ENCODE measurements at regions not wholly inside any gene's neighbourhood (a gene's known extent, or its start where the extent isn't known, plus 50 kb on each side); places are given as distances from the start of the nearest gene placed in this dataset.
"Not testable (repeated sequence)": the region's sequence is repeated elsewhere in the genome, so short reads cannot be mapped to it uniquely, and the experiment has no call there.

DNA sequence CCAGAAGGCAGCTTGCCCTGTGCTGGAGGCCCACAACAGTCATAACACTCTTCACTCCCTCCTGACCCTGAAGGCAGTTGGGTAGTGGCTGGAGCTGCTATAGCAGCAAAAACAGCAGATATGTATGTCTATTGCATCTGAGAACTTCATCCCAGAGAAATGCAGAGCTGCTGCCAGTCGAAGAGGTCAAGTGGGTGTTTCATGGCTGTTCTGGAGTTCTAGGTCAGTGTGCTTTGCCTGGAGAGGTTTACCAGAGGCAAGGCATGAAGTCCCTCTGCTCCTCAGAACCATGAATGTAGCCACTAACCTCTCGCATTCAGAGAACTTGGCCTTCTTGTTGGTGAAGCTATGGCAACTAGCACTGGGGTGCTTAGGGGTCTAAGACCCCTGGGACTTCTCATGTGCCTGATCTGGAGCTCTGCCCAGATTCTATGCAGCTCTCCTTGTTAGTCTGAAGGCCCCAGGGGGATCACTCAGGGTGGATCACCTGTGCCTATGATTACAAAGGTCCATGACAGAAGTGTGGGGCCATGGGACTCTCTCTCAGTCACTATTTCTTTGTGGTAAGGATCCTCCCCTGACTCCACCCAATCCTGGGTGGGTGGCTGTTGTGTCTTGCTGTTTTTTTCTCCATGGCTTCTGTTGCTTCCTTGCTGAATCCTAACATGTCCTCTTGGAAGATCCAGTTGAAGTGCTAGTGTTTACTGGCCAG, 637.7 kb upstream of the TPTE start:
- not testable (repeated sequence) for DNase-seq (ENCODE audit: low read depth)

DNA sequence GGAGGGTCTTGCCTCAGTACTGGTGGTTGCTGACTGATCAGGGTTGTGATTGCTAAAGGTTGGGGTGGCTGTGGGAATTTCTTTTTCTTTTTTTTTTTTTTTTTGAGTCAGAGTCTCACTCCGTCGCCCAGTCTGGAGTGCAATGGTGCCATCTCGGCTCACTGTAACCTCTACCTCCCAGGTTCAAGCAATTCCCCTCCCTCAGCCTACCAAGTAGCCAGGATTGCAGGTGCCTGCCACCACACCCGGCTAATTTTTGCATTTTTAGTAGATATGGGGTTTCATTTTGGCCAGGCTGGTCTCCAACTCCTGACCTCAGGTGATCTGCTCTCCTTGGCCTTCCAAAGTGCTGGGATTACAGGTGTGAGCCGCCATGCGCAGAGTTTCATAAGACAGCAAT, 632.9 kb upstream of the TPTE start:
- DNase-seq (ENCODE audit: low read depth) = not testable (repeated sequence)

DNA sequence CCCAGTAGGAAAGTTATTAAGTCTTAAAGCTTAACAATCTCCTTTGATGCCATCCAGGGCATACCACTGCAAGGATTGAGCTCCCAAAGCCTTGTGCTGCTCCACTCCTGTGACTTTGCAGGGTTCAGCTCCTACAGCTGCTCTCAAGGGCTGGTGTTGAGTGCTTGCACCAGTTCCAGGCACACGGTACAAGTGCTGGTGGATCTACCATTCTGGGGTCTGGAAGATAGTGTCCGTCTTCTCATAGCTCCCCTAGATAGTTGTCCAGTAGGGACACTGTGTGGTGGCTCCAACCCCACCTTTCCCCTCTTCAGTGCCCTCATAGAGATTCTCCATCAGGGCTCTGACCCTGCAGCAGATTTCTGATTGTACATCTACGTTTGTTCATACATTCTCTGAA, 617.8 kb upstream of the TPTE start:
- not testable (repeated sequence) for DNase-seq (ENCODE audit: low read depth)

DNA sequence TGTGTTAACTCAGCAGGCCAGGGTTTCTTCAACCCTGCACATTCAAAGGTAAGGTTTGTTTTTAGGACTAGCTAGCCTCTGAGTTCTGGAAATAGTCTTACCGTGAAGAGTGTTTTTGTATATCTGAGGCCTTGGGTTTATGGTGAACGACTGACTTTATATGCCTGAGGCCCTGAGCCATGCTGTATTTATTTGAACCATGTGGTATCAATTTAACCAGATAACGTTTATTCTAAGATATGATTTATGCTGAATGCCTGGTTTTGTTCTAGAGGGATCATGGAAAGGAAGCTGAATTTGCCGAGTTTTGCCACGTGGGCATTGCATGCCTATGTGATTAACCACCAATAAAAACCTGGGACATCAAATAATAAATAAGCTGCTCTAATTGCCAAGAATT, 607.2 kb upstream of the TPTE start:
- not testable (repeated sequence) for DNase-seq (ENCODE audit: low read depth)

DNA sequence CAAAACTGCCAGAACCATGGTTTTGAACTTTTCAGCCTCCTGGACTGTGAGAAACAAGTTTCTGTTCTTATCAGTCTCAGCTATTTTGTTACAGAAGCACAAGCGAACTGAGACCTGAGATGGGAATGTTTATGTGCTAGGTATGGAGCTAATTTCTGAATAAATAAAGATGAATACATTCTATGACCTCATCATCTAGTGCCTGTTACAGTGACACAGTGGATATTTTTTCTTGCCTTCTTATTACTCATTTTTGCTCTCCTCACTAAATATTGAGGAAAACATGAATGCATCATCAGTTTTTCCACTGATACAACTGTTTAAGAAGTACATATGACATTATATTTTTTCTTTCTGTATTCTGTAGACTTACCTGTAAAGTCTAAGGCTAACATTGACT, 601.9 kb upstream of the TPTE start:
- DNase-seq (ENCODE audit: low read depth) = not testable (repeated sequence)

DNA sequence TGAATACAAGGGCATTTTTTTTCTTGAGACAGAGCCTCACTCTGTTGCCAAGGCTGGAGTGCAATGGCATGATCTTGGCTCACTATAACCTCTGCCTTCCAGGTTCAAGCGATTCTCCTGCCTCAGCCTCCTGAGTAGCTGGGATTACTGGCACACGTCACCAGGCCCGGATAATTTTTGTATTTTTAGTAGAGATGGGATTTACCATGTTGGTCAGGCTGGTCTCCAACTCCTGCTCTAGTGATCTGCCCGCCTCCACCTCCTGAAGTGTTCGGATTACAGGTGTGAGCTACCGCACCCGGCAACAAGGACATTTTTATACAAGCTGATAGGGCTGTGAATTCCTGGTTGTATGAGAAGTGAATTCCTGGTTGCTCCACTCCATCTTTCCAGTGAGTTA, 577.7 kb upstream of the TPTE start:
- DNase-seq (ENCODE audit: low read depth) = not testable (repeated sequence)

DNA sequence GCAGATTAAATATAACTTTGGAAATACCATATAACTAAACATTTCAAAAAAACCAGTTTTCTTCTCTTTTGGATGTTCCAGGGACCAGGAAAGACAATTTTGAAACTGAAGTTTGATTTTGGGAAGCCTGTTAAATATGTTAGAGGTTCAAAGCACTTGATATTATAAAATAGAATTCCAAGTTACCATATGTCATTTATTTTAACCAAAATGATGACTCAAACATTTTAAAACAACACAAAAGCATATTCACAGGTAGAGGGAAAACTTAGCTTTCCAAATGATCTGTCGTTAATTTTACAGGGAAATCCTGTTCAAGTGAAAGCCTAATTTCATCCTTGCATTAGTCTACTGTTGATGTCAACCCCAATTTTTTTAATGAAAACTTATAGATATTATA, 575.3 kb upstream of the TPTE start:
- not testable (repeated sequence) for DNase-seq (ENCODE audit: low read depth)

DNA sequence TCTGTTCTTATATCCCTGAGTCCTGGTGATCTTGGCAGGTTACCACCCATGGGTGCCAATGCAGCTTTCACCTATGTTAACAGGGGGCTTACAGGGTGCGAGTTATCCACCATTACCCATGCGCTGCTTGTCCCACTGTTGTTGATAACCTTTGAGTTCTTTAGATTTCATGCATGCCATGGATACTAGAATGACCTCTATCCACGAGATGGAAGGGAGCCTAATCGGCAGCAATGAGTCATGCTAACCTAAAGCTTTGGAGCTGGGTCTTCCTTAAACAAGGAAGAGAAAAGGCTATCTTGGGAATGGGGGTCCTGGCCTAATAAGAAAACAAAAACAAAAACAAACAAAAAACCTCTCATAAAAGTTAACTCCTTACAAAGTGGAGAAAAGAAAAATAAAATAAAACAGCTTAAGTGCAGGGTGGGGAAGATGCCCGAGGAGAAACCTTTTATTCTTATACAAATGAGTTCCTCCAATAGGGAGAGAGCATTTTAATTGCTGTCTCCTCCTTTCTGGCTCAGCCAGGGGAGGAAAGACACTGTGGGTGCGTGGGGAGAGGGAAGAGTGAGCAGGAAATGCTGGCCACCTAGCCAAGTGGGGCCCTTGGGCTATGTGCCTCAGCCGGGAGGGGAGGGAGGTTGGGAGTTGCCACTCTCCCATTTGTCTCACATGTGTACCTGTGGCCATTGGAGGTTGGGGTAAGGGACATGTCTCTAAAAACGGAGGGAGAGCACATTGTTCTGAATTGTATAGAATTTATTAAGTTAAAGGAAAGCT, 571.7 kb upstream of the TPTE start:
- peak; percentile 19 for DNase-seq (ENCODE audit: low read depth)

DNA sequence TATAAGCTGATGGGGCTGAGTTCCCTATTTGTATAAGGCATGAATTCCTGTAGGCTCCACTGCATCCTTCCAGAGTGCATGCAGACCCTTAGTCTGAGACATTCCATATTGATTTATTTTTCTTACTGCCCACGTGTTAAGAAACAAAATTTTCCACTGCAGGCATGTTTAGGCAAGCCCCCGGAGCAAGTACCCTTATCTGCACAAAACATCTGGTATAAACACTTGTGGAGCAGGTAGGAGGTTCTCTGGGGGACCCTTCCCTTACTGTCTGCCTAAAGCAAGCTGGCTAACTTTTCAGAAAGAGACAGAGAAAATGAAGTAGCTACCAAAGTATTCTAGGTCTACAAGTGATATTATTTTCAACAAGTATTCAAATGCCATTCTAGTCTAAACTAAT, 571.0 kb upstream of the TPTE start:
- not testable (repeated sequence) for DNase-seq (ENCODE audit: low read depth)

DNA sequence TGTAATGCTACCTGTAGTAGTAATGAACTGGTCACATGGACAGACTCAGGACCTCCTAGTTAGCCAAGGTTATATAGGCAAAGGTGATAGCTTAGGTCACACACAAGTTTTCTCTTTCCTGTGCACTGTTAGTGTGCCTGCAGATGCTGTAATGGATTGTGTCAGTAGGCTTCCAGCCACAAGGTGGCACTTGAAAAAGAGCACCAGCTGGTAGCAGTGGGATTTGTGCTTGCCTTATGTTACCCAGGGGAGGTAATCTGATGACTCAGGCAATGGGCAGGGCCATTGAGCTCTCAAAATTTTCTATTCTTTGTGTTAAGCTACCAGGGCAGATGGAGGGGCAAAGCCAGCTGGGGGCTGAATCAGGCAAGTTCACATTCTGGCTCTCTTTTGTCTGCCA, 562.6 kb upstream of the TPTE start:
- DNase-seq (ENCODE audit: low read depth) = not testable (repeated sequence)

DNA sequence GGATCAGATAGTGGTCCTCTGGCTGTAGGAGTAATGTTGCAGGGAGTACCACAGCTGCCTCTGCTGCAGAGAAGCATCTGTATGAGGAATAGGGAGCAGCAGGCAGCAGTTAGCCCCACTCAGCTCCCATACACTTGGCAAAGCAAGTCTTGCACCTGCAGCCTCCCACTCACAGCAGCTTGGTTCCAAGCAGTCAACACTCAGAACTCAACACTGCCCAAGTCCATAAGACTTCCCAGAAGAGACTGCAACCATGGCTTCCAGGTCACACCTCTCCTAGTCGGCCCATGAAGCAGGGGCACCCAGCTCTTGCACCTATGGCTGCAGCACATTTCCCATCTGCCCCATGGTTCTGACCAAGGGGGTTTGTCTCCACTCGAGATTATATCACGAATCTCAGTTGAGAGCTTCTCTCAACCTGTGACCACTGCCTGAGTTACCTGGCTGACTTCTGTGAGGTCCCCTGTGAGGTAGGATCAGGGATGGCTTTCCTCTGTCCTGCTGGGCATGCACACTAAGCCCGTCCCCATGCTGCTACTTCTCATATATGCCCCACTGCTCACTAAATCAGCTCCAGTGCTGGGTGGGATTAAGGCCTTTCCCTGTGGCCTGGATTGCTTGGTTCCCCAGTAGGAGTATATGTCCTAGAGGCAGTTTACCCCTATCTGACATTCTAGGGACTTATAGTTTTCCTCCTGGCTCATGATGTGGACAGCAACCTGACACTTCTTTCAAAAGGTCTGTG, 562.0 kb upstream of the TPTE start:
- DNase-seq (ENCODE audit: low read depth) = not testable (repeated sequence)

DNA sequence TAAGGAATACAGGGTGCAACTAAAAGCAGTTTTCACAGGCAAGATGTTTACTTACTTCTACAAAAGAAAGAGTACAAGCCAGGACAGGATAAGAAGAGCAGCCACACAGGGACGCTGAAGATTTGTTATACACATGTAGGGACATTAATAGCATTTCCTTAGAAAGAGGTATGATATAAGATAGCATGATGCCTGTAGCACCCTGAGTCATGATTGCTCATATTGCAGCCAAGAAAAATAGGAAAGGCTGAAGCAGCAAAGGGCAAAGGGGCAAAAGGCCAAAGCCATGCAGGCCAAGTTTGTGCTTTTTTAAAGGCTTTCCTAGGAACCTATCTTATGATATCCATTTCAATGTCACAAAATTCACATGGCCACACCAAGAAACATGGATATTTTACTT, 552.0 kb upstream of the TPTE start:
- not testable (repeated sequence) for DNase-seq (ENCODE audit: low read depth)

DNA sequence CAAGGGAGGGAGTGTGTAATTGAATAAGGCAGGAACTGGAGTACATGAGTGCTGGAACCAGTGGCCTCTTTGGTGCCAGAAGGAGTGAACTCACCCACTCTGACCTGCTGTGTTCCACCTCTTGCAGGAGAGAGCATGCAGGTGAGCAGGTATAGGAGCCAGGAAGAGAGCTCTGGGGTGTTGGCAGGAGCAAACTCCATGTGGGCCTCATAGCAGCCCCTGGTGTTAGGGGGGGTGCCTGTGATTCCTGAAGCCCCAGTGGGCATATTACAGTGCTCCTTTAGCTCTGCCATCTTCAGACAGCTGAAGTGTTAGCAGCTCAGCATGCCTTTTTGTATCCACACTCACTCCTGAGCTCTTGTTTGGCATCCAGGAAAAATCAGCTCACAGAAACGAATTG, 549.4 kb upstream of the TPTE start:
- not testable (repeated sequence) for DNase-seq (ENCODE audit: low read depth)

DNA sequence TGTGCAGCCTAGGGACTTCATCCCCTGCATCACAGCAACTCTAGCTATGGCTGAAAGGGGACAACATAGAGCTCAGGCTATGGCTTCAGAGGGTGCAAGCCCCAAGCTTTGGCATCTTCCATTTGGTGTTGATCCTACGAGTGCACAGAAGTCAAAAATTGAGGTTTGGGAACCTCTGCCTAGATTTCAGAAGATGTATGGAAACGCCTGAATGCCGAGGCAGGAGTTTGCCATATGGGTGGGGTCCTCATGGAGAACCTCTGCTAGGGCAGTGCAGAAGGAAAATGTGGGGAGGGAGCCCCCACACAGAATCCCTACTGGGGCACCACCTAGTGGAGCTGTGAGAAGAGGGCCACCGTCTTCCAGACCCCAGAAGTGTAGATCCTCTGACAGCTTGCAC, 543.0 kb upstream of the TPTE start:
- DNase-seq (ENCODE audit: low read depth) = not testable (repeated sequence)

DNA sequence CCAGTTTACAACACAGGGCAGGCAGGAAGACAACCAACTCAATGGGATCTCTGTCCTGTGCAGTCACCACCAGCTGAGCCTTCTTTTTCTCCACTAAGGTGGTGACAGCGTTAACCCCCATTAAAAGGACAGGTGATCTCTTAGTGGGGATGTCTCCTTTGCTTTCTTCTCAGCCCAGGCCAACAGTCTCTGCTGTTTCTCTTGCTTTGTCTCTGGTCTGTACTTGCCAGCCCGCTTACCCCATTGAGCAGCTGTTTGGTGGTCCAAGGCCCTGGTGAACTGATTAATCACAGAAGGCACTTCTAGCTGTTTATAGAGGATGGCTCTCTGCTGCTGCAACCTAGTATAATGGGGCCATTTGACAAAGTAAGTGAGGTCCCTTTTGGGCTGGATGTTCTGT, 523.9 kb upstream of the TPTE start:
- not testable (repeated sequence) for DNase-seq (ENCODE audit: low read depth)

DNA sequence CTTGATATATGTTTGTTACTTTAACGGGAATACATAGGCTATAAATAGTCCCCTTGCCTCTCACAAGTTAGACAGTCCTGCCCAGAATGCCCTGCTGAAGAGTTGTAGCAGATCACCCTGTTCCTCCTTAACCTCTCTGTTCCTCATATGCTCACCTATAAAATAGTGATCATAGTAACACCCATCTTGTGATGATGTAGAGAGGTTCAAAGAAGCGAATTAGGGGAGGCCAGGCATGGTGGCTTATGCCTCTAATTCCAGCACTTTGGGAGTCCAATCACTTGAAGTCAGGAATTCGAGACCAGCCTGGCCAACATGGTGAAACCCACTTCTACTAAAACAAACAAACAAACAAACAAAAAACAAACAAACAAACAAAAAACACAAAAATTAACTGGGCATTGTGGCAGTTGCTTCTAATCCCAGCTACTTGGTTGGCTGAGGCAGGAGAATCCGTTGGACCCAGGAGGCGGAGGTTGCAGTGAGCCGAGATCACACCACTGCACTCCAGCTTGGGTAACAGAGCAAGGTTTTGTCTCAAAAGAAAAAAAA, 518.5 kb upstream of the TPTE start:
- not testable (repeated sequence) for DNase-seq (ENCODE audit: low read depth)

DNA sequence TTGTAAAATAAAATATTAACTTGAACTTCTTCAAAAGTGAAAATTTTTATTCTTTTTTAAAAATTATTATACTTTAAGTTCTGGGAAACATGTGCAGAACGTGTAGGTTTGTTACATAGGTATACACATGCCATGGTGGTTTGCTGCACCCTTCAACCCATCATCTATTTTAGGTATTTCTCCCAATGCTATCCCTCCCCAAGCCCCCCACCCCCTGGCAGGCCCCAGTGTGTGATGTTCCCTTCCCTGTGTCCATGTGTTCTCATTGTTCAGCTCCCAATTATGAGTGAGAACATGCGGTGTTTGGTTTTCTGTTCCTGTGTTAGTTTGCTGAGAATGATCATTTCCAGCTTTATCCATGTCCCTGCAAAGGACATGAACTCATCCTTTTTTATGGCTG, 515.6 kb upstream of the TPTE start:
- not testable (repeated sequence) for DNase-seq (ENCODE audit: low read depth)

DNA sequence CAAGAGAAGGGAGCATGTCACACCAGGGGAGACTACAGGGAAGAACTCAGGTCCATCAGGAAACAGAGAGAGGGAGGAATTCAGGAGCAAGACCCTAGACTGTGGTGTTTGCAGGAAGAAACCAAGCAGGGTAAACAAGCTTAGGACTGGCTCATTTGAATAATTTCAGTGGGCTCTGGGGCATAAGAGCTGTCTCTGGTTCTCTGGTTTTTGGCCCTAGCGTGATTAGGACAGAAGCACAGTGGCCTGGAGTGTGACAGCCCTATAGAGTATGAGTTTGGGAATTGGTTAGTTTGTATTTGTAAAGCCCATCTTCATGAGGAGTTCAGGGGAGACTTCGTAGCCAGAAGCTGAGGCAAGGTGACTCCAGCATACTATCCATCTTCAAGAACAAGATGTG, 504.4 kb upstream of the TPTE start:
- not testable (repeated sequence) for DNase-seq (ENCODE audit: low read depth)

DNA sequence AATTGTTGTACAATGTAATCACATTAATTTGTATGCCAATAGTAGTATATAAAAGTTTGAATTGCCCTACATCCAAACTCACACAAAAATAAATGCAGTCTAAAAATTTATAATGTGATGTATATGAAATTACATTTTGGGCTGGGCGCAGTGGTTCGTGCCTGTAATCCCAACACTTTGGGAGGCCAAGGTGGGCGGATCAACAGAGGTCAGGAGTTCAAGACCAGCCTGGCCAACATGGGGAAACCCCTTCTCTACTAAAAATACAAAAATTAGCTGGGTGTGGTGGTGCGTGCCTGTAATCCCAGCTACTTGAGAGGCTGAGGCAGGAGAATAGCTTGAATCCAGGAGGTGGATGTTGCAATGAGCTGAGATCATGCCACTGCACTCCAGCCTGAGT, 503.6 kb upstream of the TPTE start:
- not testable (repeated sequence) for DNase-seq (ENCODE audit: low read depth)

DNA sequence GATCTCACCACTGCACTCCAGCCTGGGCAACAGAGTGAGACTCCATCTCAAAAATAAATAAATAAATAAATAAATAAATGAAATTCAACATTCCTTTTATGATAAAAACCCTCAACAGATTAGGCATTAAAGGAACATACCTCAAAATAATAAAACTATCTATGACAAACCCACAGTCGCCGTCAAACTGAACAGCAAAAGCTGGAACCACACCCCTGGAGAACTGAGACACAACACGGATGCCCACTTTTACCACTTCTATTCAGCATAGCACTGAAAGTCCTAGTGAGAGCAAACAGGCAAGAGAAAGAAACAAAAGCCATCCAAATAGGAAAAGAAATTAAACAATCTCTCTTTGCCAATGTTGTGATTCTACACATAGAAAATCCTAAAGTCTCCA, 499.9 kb upstream of the TPTE start:
- DNase-seq (ENCODE audit: low read depth) = not testable (repeated sequence)

DNA sequence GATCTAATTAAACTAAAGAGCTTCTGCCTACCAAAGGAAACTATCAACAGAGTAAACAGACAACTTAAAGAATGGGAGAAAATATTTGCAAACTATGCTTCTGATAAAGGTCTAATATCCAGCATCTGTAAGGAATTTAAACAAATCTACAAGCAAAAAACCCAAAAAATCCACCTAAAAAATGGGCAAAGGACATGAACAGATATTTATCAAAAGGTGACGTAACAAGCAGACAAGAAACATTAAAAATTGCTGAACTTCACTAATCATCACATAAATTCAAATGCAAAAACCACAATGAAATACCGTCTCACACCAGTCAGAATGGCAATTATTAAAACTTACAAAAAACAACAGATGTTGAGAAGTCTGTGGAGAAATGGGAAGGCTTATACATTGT, 498.6 kb upstream of the TPTE start:
- not testable (repeated sequence) for DNase-seq (ENCODE audit: low read depth)

Data from HT1080 (cell line).